GM12878 (cell line): ENCODE measurements at regions not wholly inside any gene's neighbourhood (a gene's known extent, or its start where the extent isn't known, plus 50 kb on each side); places are given as distances from the start of the nearest gene placed in this dataset.

ENCODE experiments used
- ATAC-seq: fragments of 200-7000 bp; cut with Tn5 transposase; 3 replicates; pipeline ENCODE4 v1.9.1; 2020; ENCODE audit warnings: mild to moderate bottlenecking, moderate library complexity
- BruUV-seq: library from RNA; stranded (reverse); fragments of 400-500 nt; replicated peaks from 2 replicates; lab custom pipeline; 2021; lab: Mats Ljungman, UMichigan
- CTCF ChIA-PET: fragments of 300-600 bp; sonication (Branson Sonifier 250); formaldehyde crosslinking; extraction: SDS; loops from one replicate; lab custom pipeline; 2021; ENCODE audit warnings: inconsistent platforms; lab: Yijun Ruan, JAX
- POLR2A ChIA-PET: fragments of 350-600 bp; formaldehyde crosslinking; extraction: SDS; loops from one replicate; lab custom pipeline; 2021; ENCODE audit warnings: inconsistent platforms; lab: Charles Lee
- RAD21 ChIA-PET: fragments of 300-600 bp; sonication (Branson Sonifier 250); formaldehyde crosslinking; loops from one replicate; lab custom pipeline; 2023; ENCODE audit warnings: antibody characterized with exemption; ENCODE audit not compliant: unreplicated experiment; lab: Charles Lee
- SMC1A ChIA-PET: fragments of 300-600 bp; sonication (Branson Sonifier 250); formaldehyde crosslinking; loops from one replicate; lab custom pipeline; 2023; ENCODE audit not compliant: unreplicated experiment, uncharacterized antibody; lab: Charles Lee
- DNase-seq: peaks from one replicate; pipeline ENCODE4 v3.0.0-alpha.2; 2011; ENCODE audit warnings: low read depth, low spot score
- FAIRE-seq: peaks from 3 replicates; lab custom pipeline; 2011; peaks lifted over from hg19 to GRCh38; lab: Jason Lieb, UNC
- H2AFZ ChIP-seq: 2 replicates; pipeline ENCODE4 v1.6.0; 2011; ENCODE audit warnings: low read depth, low read length, control low read depth; ENCODE audit not compliant: control insufficient read depth
- H3K27ac ChIP-seq: 2 replicates; pipeline ENCODE4 v1.5.1; 2011; ENCODE audit warnings: control low read depth; ENCODE audit not compliant: control insufficient read depth, insufficient read depth
- H3K27me3 ChIP-seq, 2 experiments: replicated peaks in 1 of 2; 2 replicates each; pipeline versions ENCODE4 v1.6.0 to v1.6.1; 2011; ENCODE audit warnings: low read length in 1 of 2; ENCODE audit not compliant: control insufficient read depth in 2 of 2, insufficient read depth in 2 of 2
- H3K36me3 ChIP-seq, 2 experiments: 2 replicates each; pipeline ENCODE4 v1.5.1; 2011; ENCODE audit warnings: low read length in 1 of 2; ENCODE audit not compliant: control insufficient read depth in 2 of 2, insufficient read depth in 2 of 2
- H3K4me1 ChIP-seq: 2 replicates; pipeline ENCODE4 v1.6.1; 2011; ENCODE audit warnings: mild to moderate bottlenecking, low read length, moderate library complexity, mixed read lengths; ENCODE audit not compliant: control insufficient read depth, insufficient read depth
- H3K4me2 ChIP-seq: 2 replicates; pipeline ENCODE4 v1.6.0; 2011; ENCODE audit warnings: control low read depth; ENCODE audit not compliant: control insufficient read depth, insufficient read depth
- H3K4me3 ChIP-seq: fragments of 200-600 bp; sonication (generic); 2 replicates; pipeline ENCODE4 v1.5.1; 2016
- H3K79me2 ChIP-seq: 2 replicates; pipeline ENCODE4 v1.6.0; 2011; ENCODE audit warnings: low read length; ENCODE audit not compliant: control insufficient read depth, insufficient read depth
- H3K9ac ChIP-seq: 2 replicates; pipeline ENCODE4 v1.8.0; 2011; ENCODE audit warnings: low read length, control low read depth, mixed read lengths; ENCODE audit not compliant: control insufficient read depth, insufficient read depth
- H3K9me3 ChIP-seq: replicated peaks from 3 replicates; pipeline ENCODE4 v1.5.1; 2011; ENCODE audit warnings: mild to moderate bottlenecking, low read length; ENCODE audit not compliant: control insufficient read depth, insufficient read depth
- H4K20me1 ChIP-seq: 2 replicates; pipeline ENCODE4 v1.6.0; 2011; ENCODE audit not compliant: control insufficient read depth, insufficient read depth
- BMI1 ChIP-seq: fragments of 450-650 bp; IDR thresholded peaks from 2 replicates; pipeline ENCODE4 v1.6.1; 2016; ENCODE audit warnings: mild to moderate bottlenecking, moderate library complexity, borderline replicate concordance
- CBX5 ChIP-seq: sonication (generic); IDR thresholded peaks from 2 replicates; pipeline ENCODE4 v1.6.1; 2016; ENCODE audit warnings: low read depth, moderate library complexity, mild to moderate bottlenecking, inconsistent platforms
- CHD2 ChIP-seq: IDR thresholded peaks from 2 replicates; pipeline ENCODE4 v1.6.1; 2011; ENCODE audit warnings: low read depth, low read length, improper control_type of control experiment, borderline replicate concordance
- HDAC6 ChIP-seq: fragments of 200-600 bp; sonication (generic); IDR thresholded peaks from one replicate; pipeline ENCODE4 v1.8.0; 2017; ENCODE audit warnings: antibody characterized with exemption; ENCODE audit not compliant: unreplicated experiment
- HSF1 ChIP-seq: fragments of 150-350 bp; IDR thresholded peaks from 2 replicates; pipeline ENCODE4 v1.6.1; 2014; ENCODE audit warnings: mild to moderate bottlenecking, low read depth, low read length
- IRF4 ChIP-seq: IDR thresholded peaks from 2 replicates; pipeline ENCODE4 v1.6.1; 2011; ENCODE audit warnings: low read depth, low read length
- MEF2A ChIP-seq: IDR thresholded peaks from 2 replicates; pipeline ENCODE4 v1.6.1; 2011; ENCODE audit warnings: low read depth, mild to moderate bottlenecking, low read length, moderate library complexity; ENCODE audit not compliant: insufficient read depth
- NFYA ChIP-seq: IDR thresholded peaks from 2 replicates; pipeline ENCODE4 v1.6.1; 2011; ENCODE audit warnings: low read depth, mild to moderate bottlenecking, low read length, improper control_type of control experiment, borderline replicate concordance
- NR2C2 ChIP-seq: IDR thresholded peaks from 2 replicates; pipeline ENCODE4 v1.6.1; 2011; ENCODE audit warnings: borderline replicate concordance, low read depth; ENCODE audit not compliant: control insufficient read depth, insufficient read length
- POLR2A ChIP-seq: IDR thresholded peaks from 2 replicates; pipeline ENCODE4 v1.6.1; 2011; ENCODE audit warnings: low read depth, mild to moderate bottlenecking, low read length
- POU2F2 ChIP-seq: IDR thresholded peaks from 3 replicates; pipeline ENCODE4 v1.6.1; 2011; ENCODE audit warnings: low read depth, mild to moderate bottlenecking, low read length, borderline replicate concordance
- RB1 ChIP-seq: fragments of 450-650 bp; formaldehyde crosslinking; IDR thresholded peaks from 2 replicates; pipeline ENCODE4 v1.6.1; 2017; ENCODE audit warnings: mild to moderate bottlenecking, borderline replicate concordance
- SIN3A ChIP-seq: IDR thresholded peaks from 2 replicates; pipeline ENCODE4 v1.6.1; 2012; ENCODE audit warnings: low read depth, low read length, improper control_type of control experiment
- SKIL ChIP-seq: fragments of 450-650 bp; IDR thresholded peaks from 2 replicates; pipeline ENCODE4 v1.6.1; 2017; ENCODE audit warnings: mild to moderate bottlenecking, low read depth, inconsistent platforms; ENCODE audit not compliant: poor library complexity, severe bottlenecking
- SMARCA5 ChIP-seq: fragments of 450-650 bp; IDR thresholded peaks from 2 replicates; pipeline ENCODE4 v1.6.1; 2017; ENCODE audit warnings: mild to moderate bottlenecking
- SP1 ChIP-seq: IDR thresholded peaks from one replicate; pipeline ENCODE4 v1.6.1; 2011; ENCODE audit warnings: low read depth, low read length
- SUZ12 ChIP-seq: fragments of 200-600 bp; sonication (generic); IDR thresholded peaks from one replicate; pipeline ENCODE4 v1.6.1; 2018; ENCODE audit warnings: antibody characterized with exemption, mild to moderate bottlenecking; ENCODE audit not compliant: unreplicated experiment
- USF2 ChIP-seq: IDR thresholded peaks from 2 replicates; pipeline ENCODE4 v1.6.1; 2011; ENCODE audit warnings: low read depth, low read length, improper control_type of control experiment, borderline replicate concordance
- YBX1 ChIP-seq: fragments of 450-650 bp; IDR thresholded peaks from 2 replicates; pipeline ENCODE4 v1.6.1; 2016; ENCODE audit warnings: antibody characterized with exemption
- ZNF24 ChIP-seq: fragments of 450-650 bp; IDR thresholded peaks from 2 replicates; pipeline ENCODE4 v1.6.1; 2017; ENCODE audit warnings: antibody characterized with exemption, mild to moderate bottlenecking
- WGBS: methylation state at CpG from one replicate; pipeline ENCODE4 v1.1.6; 2016; ENCODE audit warnings: low lambda C conversion rate; ENCODE audit not compliant: insufficient replicate concordance, insufficient coverage; ENCODE audit errors: missing lambda C conversion rate; 5-methylcytosine and 5-hydroxymethylcytosine counted together
- in situ Hi-C: fragments of 300-500 bp; cut with MboI; formaldehyde crosslinking; loops from 9 replicates; pipeline ENCODE4 v1.14.3; 2018; ENCODE audit warnings: mixed read lengths
- intact Hi-C: fragments of 100-400 bp; cut with micrococcal nuclease; formaldehyde crosslinking; loops from one replicate; pipeline ENCODE4 v1.14.2; 2022; ENCODE audit not compliant: unreplicated experiment

- TF ChIP-seq USF2 = no peak
- no peak for TF ChIP-seq SMARCA5
- no peak for TF ChIP-seq POLR2A
- no peak for TF ChIP-seq NR2C2
- no peak for TF ChIP-seq NFYA
- no peak for TF ChIP-seq IRF4
- TF ChIP-seq CHD2 = no peak
Measured at GRCh38 chr4:67366311-67366861, 178.9 kb downstream of the CENPC start (continued).

GRCh38 chr4:67365661-67366245 lies 179.6 kb downstream of the CENPC start:
- DNase-seq (no peak), ATAC-seq (no peak), FAIRE-seq (no peak)
- Histone ChIP-seq H3K27me3 (no peaks in the 10 kb centered on the region; a peak in 2 of 4 replicates), H4K20me1 (no peaks in the 10 kb centered on the region), H3K79me2 (no peaks in the 10 kb centered on the region), H3K4me2 (no peak overlapping the region), H3K9me3 (no peaks in the 10 kb centered on the region), H3K36me3 (no peaks in the 10 kb centered on the region), H3K9ac (no peak overlapping the region), H3K4me3 (no peak overlapping the region), H3K27ac (no peak overlapping the region), H2AFZ (no peak overlapping the region), H3K4me1 (no peaks in the 10 kb centered on the region)
- POLR2A ChIA-PET = no interaction called here
- in situ Hi-C loops = no loop called here
- no TSS peak for BruUV-seq
- SMC1A ChIA-PET = interaction anchor here (0.8 to 1.0 kb wide), 2 partner anchors 9 to 446 kb away, joined by 3 to 4 read pairs; no protein-coding TSS in a partner anchor
- TF ChIP-seq YBX1 (no peak), ZNF24 (no peak), RB1 (no peak), BMI1 (no peak), SKIL (no peak), SP1 (no peak), CBX5 (no peak), SUZ12 (no peak), SIN3A (no peak), POU2F2 (no peak), HSF1 (no peak), HDAC6 (no peak), MEF2A (no peak)
- CTCF ChIA-PET = interaction anchor here (1.0 to 2.6 kb wide), 3 partner anchors 27 to 38 kb away, joined by 3 to 6 read pairs (median 6); no protein-coding TSS in a partner anchor
- 1% methylated on average over 3 of the region's 3 CpGs for WGBS
- RAD21 ChIA-PET = no interaction called here
- intact Hi-C loops = no loop called here
